Frontal cortex (tissue), 3 donors: ENCODE measurements at regions not wholly inside any gene's neighbourhood (a gene's known extent, or its start where the extent isn't known, plus 50 kb on each side); places are given as distances from the start of the nearest gene placed in this dataset.

Source experiments
- DNase-seq, 2 donors: peaks; one replicate each; pipeline ENCODE4 v3.0.0; 2012; ENCODE audit warnings: low spot score in 2 of 2
- FAIRE-seq: peaks from 2 replicates; lab custom pipeline; 2012; peaks lifted over from hg19 to GRCh38; lab: Jason Lieb, UNC
- donor health status: control.
- donor health status: control.
- donor health status: control.

DNA sequence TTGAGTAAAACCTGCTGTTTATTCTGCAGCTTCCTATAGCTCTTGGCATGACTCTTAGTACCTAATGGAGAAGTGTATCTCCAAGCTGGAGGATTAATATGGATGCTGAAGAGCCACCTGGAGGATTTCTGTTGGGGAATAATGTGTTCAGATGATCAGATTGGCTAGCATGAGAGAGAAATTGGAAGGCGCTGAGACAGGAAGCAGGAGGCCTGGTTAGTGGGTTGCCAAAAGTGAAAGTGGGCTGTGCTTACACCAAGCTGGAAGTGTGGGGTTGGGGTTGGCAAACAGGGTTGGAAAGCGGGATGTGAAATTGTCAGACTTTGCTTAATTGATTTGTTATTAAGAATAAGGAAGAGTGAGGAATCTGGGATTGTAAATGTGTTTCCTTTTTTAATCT is 111.8 kb upstream of the PLPP4 start:
- no peak for DNase-seq
- FAIRE-seq, result no peak

DNA sequence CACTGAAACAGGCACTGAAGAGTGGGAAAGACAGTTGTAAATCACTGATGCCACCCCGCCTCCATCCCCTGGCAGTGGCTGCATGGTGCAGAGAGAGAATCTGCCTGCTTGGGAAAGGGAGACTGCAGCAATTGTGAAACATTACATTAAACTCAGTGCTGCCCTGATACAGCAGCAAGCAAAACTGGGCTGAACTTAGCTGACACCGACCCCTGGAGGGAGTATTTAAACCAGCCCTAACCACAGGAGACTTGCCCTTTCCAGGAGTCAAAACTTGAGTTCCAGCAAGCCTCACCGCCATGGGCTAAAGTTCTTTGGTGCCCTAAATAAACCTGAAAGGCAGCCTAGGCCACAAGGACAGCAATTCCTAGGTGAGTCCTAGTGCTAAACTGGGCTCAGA is 109.4 kb upstream of the PLPP4 start:
- no peak for FAIRE-seq
- no peak for DNase-seq

DNA sequence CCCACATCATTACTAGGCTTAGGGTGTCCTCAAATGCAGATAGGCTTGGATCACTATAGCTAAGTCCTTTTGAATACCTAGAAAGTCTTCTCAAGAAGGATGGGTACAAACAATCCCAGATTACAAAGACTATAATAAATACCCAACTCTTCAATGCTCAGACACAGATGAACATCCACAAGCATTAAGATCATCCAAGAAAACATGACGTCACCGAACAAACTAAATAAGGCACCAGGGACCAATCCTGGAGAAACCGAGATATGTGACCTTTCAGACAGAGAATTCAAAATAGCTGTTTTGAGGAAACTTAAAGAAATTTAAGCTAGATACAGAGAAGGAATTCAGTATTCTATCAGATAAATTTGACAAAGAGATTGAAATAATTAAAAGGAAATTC is 108.0 kb upstream of the PLPP4 start:
- no peak for FAIRE-seq
- DNase-seq, result no peak

DNA sequence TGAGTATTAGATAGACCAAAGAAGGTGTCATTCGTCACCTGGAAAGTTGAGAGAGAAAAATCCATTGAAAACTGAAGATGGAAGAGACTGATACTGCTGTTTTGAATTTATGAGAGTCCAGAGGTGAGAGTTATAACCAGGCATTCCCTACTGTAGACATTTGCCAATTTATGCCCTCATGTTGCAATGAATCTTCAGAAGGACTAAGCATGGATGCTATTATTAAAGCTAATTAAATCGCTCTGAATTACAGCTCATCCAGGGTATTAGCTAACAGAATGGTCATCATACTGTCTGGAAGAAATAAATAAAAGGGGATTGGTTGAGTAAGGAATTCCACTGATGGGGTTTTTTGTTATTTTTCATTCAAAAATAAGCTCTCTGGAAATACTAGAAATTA is 101.6 kb upstream of the PLPP4 start:
- FAIRE-seq, result no peak
- DNase-seq, result no peak

DNA sequence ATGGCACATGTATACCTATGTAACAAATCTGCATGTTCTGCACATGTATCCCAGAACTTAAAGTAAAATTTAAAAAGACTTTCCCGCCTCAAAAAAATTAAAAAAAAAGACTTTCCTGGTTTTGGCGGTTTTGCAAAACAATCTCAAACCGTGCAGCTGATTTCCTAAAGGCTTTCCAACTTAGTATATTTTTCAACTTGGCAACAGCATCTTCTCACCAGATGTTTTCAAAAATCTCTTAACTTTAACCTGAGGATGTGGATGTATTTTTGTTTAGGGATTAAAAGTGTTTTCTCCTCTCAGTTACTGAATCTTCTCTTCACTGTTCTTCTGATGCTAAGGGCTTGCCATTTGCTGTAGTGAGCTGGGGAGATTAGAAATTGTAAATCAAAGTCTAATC is 96.5 kb upstream of the PLPP4 start:
- FAIRE-seq (no peak), DNase-seq (no peak)

DNA sequence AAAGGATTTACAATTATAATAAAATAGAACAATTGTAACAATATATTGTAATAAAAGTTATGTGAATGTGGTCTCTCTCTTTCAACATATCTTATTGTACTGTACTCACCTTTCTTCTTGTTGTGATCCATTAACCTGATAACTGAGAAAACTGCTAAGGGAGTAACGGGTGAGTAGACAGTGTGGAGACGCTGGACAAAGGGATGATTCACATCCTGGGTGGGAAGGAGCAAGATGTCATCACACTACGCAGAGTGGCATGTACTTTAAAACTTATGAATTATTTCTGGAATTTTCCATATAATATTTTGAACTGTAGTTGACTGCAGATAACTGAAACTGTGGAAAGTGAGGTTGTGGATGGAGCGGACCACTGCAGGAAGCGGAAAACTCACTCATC is 91.2 kb upstream of the PLPP4 start:
- FAIRE-seq, result no peak

DNA sequence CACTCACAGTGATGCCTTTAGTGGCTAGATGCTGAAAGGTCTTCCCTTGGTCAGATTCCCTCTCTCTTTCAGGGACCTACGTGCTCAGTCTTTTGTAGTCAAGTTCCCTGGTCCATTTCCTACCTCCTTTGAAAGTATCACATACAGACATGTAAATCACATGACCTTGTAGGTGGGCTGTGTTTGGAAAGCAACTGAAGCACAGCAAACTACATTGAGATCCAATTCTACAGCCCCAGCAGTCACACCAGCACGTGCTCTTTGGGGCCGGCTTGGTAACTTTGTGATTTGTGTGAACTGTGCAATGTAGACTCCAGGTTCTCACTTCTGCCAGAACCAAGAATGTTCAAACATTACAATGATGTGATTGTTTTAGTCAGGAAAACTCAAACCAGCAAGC is 89.7 kb upstream of the PLPP4 start:
- FAIRE-seq (no peak), DNase-seq (no peak)

More for the DNA sequence above, 91.2 kb upstream of the PLPP4 start:
- DNase-seq, result no peak

DNA sequence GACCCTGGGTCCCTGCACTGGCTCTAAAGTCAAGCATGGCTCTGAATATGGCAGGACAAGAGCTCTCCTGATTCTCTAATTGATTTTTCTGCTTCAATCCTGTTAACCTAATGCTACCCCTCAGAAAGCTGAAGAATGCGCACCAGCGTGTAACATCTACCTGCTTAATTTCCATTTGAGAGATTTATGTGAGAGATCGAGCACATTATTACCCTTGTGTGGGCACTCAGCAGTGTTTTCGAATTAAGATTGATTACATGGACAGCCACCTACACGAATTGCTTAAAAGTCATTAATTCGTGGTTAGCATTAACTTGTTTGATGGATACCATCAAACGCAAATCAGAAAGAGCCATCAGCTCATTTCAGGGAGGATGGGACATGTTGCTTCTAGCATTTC is 88.7 kb upstream of the PLPP4 start:
- FAIRE-seq, result no peak
- DNase-seq, result no peak

DNA sequence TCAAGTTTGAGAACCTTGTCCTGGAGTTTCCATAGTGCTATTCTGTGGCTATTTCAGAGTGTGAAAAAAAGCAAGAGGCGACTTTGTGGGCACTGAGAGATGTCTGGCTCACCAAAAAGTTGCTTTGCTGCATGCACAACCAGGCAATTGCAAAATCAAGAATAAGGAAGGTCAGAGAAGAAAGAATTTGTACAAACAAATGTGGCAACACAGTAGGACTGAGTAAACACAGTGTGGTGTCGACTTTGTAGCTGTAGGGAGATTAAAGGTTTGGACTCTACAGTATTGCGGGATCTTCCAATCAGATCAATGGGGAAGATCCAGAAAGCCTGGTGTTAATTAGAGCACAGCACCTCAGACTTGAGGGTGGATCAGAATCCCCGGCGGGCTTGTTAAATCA is 88.1 kb upstream of the PLPP4 start:
- FAIRE-seq (no peak), DNase-seq (no peak)

DNA sequence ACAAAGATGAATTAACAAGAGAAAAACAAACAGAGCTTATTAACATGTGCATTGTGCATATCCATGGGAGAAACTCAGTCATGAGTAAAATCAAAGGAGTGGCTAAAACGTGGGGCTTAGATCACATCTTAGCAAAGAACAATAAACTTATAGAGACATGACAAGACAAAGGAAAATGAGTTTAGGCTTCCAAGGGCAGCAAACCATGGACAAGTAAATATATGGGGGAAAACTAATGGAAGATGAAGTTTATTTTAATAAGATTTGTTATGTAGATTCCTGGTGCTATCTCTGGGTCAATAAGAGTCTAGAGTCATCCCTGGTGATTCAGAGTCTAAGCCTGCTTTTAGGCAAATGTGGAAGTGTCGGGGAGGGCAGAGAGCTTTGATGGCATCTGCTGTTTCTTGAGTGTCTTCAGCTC is 87.2 kb upstream of the PLPP4 start:
- no peak for FAIRE-seq

DNA sequence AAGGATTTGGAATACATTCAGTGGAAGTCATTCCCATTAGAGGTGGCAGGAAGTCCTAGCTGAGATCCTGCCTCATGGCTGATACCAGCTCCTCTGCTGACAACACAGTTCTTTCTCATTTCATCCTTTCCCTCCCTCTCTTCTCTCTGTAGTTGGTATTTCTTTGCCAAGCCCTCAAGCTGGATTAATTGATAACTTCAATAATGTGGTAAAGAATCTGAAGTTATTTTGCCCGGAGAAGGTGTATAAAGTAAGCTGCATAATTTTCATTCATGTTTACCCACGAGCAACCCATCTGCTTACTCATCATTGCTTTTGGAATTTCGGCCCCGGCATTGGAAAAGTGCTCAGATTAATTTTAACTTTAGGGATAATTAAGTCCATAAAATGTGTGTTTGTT is 85.2 kb upstream of the PLPP4 start:
- FAIRE-seq (no peak), DNase-seq (no peak)

More for the DNA sequence above, 87.2 kb upstream of the PLPP4 start:
- no peak for DNase-seq

DNA sequence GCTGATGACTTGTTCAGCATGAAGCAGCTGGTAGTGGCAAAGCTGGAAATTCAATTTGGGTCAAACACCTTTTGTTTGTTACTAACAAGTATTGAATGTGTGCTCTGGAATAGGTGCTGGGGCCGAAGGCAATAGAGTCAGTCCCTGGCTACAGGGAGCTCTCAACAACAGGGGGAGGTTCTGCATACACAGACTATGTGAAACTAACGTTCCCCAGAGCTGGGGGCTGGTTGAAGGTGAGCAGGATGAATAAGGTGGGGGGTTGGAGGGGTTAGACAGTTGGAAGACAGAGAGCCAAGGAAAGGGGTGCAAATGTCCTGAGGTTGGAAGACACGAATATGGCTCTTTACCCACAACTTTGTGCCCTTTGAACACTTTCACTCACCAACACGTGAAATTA is 84.1 kb upstream of the PLPP4 start:
- FAIRE-seq, result no peak
- DNase-seq, result no peak

DNA sequence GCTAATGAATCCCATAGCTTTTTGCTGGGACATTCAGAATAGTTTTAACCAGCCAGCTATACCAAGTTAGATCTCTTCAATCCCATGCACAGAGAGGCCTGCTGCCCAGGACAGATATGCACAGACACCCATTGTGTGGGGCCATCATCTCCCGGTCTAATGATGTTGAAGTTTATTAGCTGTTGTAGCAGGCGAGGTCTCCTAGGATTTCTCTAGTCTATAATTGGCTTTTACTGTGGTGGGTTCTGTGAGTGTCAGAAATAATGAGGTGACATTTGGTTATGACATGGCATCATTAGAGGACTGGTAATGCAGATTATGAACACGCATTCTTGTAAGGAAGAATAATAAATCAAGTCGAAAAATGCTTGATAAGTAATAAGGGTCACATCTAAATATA is 81.4 kb upstream of the PLPP4 start:
- no peak for FAIRE-seq

DNA sequence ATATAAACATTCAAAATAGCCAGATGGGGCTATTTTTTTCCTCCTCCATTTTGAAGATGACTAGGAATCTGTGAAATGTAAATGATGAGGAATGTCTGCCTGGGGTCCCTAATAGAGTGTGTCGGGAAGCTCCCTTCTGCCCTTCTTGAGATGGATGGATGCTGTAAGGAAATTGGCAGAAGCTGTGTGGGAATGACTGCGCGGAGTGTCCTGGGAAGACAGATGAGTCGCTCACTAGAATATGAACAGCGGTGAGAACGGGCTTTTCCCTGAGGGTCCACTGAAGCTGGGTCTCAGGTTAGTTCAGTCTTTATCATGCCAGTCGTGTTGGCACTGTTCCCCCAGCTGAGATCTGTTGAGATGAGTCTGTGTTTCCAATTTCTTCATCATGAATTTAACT is 75.1 kb upstream of the PLPP4 start:
- no peak for DNase-seq
- FAIRE-seq, result no peak

More for the DNA sequence above, 81.4 kb upstream of the PLPP4 start:
- DNase-seq, result no peak

DNA sequence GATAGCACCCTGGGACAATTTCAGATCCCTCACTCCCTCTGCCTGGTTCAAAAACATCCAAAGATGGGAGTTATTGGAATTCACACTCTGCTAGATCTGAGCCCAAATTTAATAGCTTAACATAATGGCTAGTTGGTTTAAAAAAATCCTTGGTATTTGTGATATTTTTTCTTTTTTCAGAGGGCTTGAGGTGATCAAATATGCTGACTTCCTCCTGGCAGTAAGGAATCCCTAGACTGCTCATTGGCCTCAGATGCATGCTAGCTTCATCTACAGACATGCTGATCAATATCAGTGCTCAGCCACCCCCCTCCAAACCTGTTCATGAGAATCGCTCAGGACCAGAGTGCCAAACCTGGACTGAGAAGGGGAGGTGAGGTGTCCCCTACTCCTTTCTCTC is 74.7 kb upstream of the PLPP4 start:
- FAIRE-seq (no peak), DNase-seq (no peak)

DNA sequence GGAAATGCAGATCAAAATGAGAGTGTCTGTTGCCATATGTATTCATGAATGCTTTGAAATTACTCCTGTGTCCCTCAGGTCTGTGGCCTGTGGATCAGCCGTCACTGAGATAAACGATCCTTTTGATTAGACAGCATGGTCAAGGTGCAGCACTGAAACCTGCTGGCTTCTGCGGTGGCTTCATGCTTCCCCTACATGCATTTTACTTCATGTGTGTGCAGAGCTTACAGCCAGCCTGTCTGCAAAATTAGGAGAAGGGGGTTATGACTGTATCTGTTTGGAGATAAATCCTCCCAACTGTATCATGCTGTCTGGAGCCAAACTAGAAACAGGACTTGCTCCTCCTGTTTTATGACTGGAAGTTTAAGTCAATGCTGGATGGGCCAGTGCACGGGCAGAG is 71.0 kb upstream of the PLPP4 start:
- FAIRE-seq (no peak), DNase-seq (no peak)

DNA sequence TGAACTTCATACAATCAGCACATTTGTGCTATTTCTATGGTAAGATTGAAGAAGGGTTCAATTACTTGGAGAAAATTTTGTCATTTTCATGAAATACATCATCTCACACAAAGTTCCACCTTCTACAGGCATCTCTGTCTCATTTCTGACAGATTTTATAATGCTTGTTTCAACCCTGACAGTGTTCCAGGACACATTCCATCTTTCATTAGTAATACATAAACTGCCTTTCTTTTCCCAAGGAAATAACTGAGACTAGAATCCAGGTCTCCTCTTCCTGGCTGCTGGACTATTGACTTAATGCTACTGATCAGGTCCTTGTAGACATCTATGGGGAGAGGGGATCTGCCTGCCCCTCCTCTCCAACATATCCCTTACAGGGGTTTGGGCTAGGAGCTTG is 70.1 kb upstream of the PLPP4 start:
- DNase-seq (no peak), FAIRE-seq (no peak)

DNA sequence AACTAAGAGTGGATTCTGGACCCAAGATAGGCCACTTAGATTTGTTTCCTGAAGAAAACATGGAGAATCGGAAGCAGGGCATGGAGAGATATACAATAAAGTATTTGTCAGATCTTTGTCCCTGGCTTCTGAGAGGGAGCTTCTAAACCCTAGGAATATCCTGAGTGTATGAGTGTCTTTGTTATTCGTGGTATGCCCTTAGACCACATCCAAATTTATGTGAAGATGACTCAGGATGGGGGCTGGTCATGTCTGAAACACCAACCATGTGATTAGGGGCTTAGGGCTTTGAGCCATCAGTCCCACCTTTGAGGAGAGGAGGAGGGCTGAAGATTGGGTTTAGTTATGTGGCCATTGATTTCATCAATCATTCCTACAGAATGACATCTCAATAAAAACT is 69.7 kb upstream of the PLPP4 start:
- FAIRE-seq (no peak), DNase-seq (no peak)

DNA sequence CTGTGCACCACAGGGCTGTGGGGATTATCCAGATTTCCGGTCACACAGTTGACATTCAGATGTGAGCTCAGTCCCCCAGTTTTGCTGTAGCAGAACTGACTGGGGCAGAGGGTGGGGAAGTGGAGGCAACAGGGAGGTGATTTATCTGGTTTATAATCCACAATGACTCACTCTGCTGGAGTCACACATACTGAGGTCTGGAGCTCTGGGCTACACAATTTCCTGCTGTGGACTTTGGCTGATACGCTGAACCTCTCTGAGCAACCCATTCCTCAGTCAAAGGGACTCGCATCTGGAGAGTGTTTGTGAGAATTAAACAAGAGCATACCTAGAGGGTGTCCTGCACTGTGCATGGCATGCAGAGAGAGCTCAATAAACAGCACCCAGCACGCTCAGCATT is 64.8 kb upstream of the PLPP4 start:
- FAIRE-seq, result no peak
- DNase-seq, result no peak

DNA sequence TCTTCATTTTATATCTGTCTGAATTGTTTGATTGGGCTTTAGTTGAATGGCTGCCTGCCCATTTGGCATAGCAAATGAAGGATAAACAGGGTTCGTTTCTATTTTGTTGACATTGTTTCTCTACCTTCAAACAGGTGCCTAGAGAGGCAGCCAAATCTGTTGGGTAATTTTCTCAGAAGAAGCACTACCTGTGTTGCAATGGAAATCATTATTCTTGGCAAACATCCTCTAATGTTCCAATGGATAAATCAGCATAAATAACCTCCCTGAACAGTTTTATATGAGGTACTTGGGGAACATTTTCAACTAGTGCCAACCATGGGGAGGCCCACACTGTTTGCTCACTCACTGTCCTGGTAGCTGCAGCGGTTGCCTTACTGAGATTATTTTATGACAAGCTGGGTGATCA is 64.4 kb upstream of the PLPP4 start:
- FAIRE-seq, result no peak

DNA sequence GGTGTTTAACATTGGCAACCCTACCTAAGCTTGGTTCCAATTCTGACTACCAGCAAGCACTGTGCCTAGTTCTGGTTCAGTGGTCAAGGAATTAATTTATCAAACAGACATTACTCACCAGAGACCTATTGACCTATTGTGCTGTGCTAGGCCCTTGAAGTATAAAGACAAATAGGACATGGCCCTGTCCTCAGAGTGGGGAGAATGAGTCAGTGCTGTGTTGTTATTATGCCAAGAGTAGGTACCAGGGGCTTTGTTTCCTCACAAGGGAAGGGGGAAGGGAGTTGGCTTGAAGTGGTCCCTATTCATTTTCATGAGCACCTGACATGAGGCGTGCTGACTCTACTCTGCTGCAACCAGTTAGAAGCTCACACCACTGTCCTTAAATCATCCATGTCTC is 62.6 kb upstream of the PLPP4 start:
- DNase-seq (no peak), FAIRE-seq (no peak)

More for the DNA sequence above, 64.4 kb upstream of the PLPP4 start:
- DNase-seq, result no peak

DNA sequence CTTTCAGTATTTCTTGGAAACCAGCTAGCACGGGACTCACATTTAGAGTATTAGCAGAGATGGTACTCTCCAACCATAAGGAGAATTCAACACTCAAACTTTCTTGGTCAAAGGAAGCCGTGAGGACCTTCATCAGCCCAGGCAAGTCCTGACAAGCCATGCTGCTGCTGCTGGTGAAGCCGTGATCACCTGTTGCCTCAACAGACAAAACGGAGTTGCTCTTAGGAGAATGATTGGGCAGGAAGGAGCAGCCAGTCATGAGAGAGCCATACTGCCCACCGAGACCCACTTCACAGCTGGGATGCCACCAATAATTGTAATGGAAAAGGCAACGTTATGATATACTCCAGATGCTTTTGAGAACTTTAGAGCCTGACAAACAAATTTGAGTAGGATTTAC is 60.8 kb upstream of the PLPP4 start:
- no peak for FAIRE-seq
- no peak for DNase-seq

DNA sequence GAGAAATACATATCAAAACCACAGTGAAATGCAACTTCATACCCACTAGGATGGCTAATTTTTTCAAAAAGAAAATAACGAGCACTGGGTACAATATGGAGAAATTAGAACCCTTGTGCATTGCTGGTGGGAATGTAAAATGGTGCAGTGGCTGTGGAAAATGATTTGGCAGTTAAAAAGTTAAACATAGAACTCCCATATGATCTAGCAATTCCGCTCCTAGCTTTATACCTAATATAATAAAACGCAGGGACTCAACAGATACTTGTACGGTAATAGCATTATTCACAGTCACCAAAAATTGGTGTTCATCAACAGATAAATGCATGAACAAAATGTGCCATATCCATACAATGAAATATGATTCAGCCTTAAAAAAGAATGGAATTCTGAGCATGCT is 58.8 kb upstream of the PLPP4 start:
- FAIRE-seq, result no peak
- DNase-seq, result no peak
